ENCODE measurements at regions not wholly inside any gene's neighbourhood (a gene's known extent, or its start where the extent isn't known, plus 50 kb on each side); places are given as distances from the start of the nearest gene placed in this dataset. TPM values are rescaled to one million over a fixed set of nuclear protein-coding genes. Genes with fewer than 3 reads are reported as not detected.

DNA sequence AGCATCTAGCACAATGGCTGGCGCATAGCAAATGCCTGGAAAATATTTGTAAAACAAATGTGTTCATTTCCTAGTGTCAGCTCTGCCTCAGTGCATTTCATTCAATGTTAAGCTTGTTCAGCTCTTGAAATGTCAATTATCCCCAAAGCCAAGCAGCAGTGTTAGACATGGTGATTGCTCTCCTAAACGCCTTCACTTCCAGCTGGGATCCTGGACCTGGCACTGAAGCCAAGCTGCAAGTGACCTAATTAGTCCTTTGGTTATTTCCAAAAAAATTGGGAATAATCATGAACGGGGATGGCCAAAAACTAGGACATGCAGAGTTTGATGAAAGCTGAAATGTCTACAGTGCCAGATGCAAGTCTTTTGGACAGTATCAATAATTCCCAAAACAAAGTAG lies 54.9 kb upstream of the MDGA2 start:
- Histone ChIP-seq H2AFZ (ENCODE audit: insufficient read depth, low read depth, low read length, poor library complexity, severe bottlenecking) (no peak overlapping the region), H3K27me3 (ENCODE audit: control insufficient read depth in 2 of 2, insufficient read depth in 2 of 2, low read length in 2 of 2) (no peaks in the 10 kb centered on the region), H3K79me2 (ENCODE audit: insufficient read depth, low read length) (no peaks in the 10 kb centered on the region), H3K9me3 (replicated peaks in 1 of 2; ENCODE audit: control insufficient read depth in 1 of 2, insufficient read depth in 1 of 2, low read length in 2 of 2) (no peaks in the 10 kb centered on the region), H3K36me3 (replicated peaks in 1 of 2; ENCODE audit: control insufficient read depth in 1 of 2, insufficient read depth in 2 of 2, low read length in 2 of 2) (no peaks in the 10 kb centered on the region), H4K20me1 (ENCODE audit: insufficient read depth, low read length) (no peaks in the 10 kb centered on the region), H3K4me1 (ENCODE audit: control insufficient read depth in 1 of 2, insufficient read depth in 2 of 2, low read length in 2 of 2) (no peaks in the 10 kb centered on the region), H3K4me3 (replicated peaks in 1 of 3; ENCODE audit: low read depth in 2 of 3, low read length in 3 of 3) (no peak overlapping the region), H3K27ac (ENCODE audit: low read depth in 1 of 2, low read length in 2 of 2) (no peak overlapping the region), H3K9ac (ENCODE audit: insufficient read depth, low read length, poor library complexity, severe bottlenecking) (no peak overlapping the region), H3K4me2 (replicated peaks; ENCODE audit: extremely low read depth, low read length, poor library complexity, severe bottlenecking) (no peak overlapping the region)
- Mint-ChIP-seq H3K27me3 (ENCODE audit: low read depth in 3 of 3) (no peaks in the 10 kb centered on the region), H3K4me3 (no peak overlapping the region), H3K36me3 (no peaks in the 10 kb centered on the region), H3K9me3 (peaks cover 0 to 3% (median 0%) of the 10 kb centered on the region in 7 donors), H3K27ac (no peak overlapping the region), H3K4me1 (peaks cover 7% of the 10 kb centered on the region)
- 90% methylated on average over 1 of the region's 3 CpGs for WGBS (ENCODE audit: insufficient coverage)
- DNase-seq, result no peak
- intact Hi-C loops (cut with micrococcal nuclease), result no loop called here
- no peak for TF ChIP-seq CTCF (IDR thresholded peaks at IDR 0.05)

Small RNA genes in the stretch of these regions (small RNA-seq; reads per million reads assigned to genes)
- not detected for gene AL121576.1 (ENCODE audit: insufficient read length, low read depth)
- gene AL512360.1 (ENCODE audit: insufficient read length, low read depth), result not detected
- gene MIR548Y (ENCODE audit: insufficient read length, low read depth), result not detected
- not detected for gene RNU6-297P (ENCODE audit: insufficient read length, low read depth)
